ENCODE measurements at regions not wholly inside any gene's neighbourhood (a gene's known extent, or its start where the extent isn't known, plus 50 kb on each side); places are given as distances from the start of the nearest gene placed in this dataset.

GRCh38 chr3:18295171-18295920, 129.8 kb downstream of the SATB1 start:
- no peaks in the 10 kb centered on the region for H3K27me3 ChIP-seq (replicated peaks; ENCODE audit: insufficient read depth)
- TF ChIP-seq EZH2 (IDR thresholded peaks at IDR 0.05; ENCODE audit: insufficient read depth, poor library complexity, severe bottlenecking), result no peak
- TF ChIP-seq EZH2phosphoT487 (IDR thresholded peaks at IDR 0.05; ENCODE audit: insufficient read depth, low read depth), result no peak
- peak overlapping the region; percentile 14 for H3K4me2 ChIP-seq (ENCODE audit: unreplicated experiment)
- no peak overlapping the region for H3K9ac ChIP-seq
- no peaks in the 10 kb centered on the region for H3K36me3 ChIP-seq (ENCODE audit: low read depth)
- H3K4me1 ChIP-seq (ENCODE audit: insufficient read depth), result peaks cover 10% of the 10 kb centered on the region
- no peak overlapping the region for H3K4me3 ChIP-seq
- H3F3A ChIP-seq (ENCODE audit: insufficient read depth), result 0 out of 2 replicates have a peak, but pooled peaks cover 4% of the 10 kb centered on the region
- no peaks in the 10 kb centered on the region for H3K9me3 ChIP-seq (ENCODE audit: low read depth)
- DNase-seq, result peak; percentile 91
- peak overlapping the region; percentile 52 for H2AFZ ChIP-seq
- in situ Hi-C loops (cut with MboI), result no loop called here
- no peak overlapping the region for H3K27ac ChIP-seq
- 27 to 46% methylated on average over 2 of the region's 2 CpGs for WGBS, 2 experiments (ENCODE audit: low coverage in 1 of 2, low lambda C conversion rate in 2 of 2, missing lambda C conversion rate in 2 of 2)
- no peaks in the 10 kb centered on the region for H4K20me1 ChIP-seq (ENCODE audit: insufficient read depth)
- H3K9me2 ChIP-seq (ENCODE audit: insufficient read depth), result no peaks in the 10 kb centered on the region
- no peaks in the 10 kb centered on the region for H3K79me2 ChIP-seq (ENCODE audit: insufficient read depth)

GRCh38 chr3:18290157-18290556, 135.0 kb downstream of the SATB1 start:
- in situ Hi-C loops (cut with MboI), result no loop called here
- Histone ChIP-seq H3K79me2 (ENCODE audit: insufficient read depth) (no peaks in the 10 kb centered on the region), H3K36me3 (ENCODE audit: low read depth) (no peaks in the 10 kb centered on the region), H3K9ac (no peak overlapping the region), H2AFZ (no peak overlapping the region), H3K27ac (no peak overlapping the region), H3K4me3 (no peak overlapping the region), H3K4me2 (ENCODE audit: unreplicated experiment) (no peak overlapping the region), H3K9me2 (ENCODE audit: insufficient read depth) (no peaks in the 10 kb centered on the region), H4K20me1 (ENCODE audit: insufficient read depth) (no peaks in the 10 kb centered on the region), H3K4me1 (ENCODE audit: insufficient read depth) (peaks cover 8% of the 10 kb centered on the region), H3K9me3 (ENCODE audit: low read depth) (no peaks in the 10 kb centered on the region), H3K27me3 (replicated peaks; ENCODE audit: insufficient read depth) (no peaks in the 10 kb centered on the region), H3F3A (ENCODE audit: insufficient read depth) (0 out of 2 replicates have a peak, but pooled peaks cover 4% of the 10 kb centered on the region)
- TF ChIP-seq EZH2phosphoT487 (IDR thresholded peaks at IDR 0.05; ENCODE audit: insufficient read depth, low read depth) (no peak), EZH2 (IDR thresholded peaks at IDR 0.05; ENCODE audit: insufficient read depth, poor library complexity, severe bottlenecking) (no peak)
- no peak for DNase-seq

GRCh38 chr3:18288243-18288642, 136.9 kb downstream of the SATB1 start:
- in situ Hi-C loops (cut with MboI), result no loop called here
- DNase-seq, result no peak
- Histone ChIP-seq H3F3A (ENCODE audit: insufficient read depth) (no peaks in the 10 kb centered on the region), H3K9me2 (ENCODE audit: insufficient read depth) (no peaks in the 10 kb centered on the region), H3K9me3 (ENCODE audit: low read depth) (no peaks in the 10 kb centered on the region), H2AFZ (no peak overlapping the region), H3K27me3 (replicated peaks; ENCODE audit: insufficient read depth) (no peaks in the 10 kb centered on the region), H3K27ac (no peak overlapping the region), H3K36me3 (ENCODE audit: low read depth) (no peaks in the 10 kb centered on the region), H4K20me1 (ENCODE audit: insufficient read depth) (no peaks in the 10 kb centered on the region), H3K79me2 (ENCODE audit: insufficient read depth) (no peaks in the 10 kb centered on the region), H3K4me1 (ENCODE audit: insufficient read depth) (0 out of 2 replicates have a peak, but pooled peaks cover 3% of the 10 kb centered on the region), H3K4me3 (no peak overlapping the region), H3K4me2 (ENCODE audit: unreplicated experiment) (no peak overlapping the region), H3K9ac (no peak overlapping the region)
- WGBS, 2 experiments (ENCODE audit: low coverage in 1 of 2, low lambda C conversion rate in 2 of 2, missing lambda C conversion rate in 2 of 2), result 4 to 7% methylated on average over 3 of the region's 3 CpGs
- TF ChIP-seq EZH2 (IDR thresholded peaks at IDR 0.05; ENCODE audit: insufficient read depth, poor library complexity, severe bottlenecking), result no peak
- no peak for TF ChIP-seq EZH2phosphoT487 (IDR thresholded peaks at IDR 0.05; ENCODE audit: insufficient read depth, low read depth)

- Histone ChIP-seq H3K9ac (no peak overlapping the region), H3K27ac (no peak overlapping the region), H3K79me2 (ENCODE audit: insufficient read depth) (no peaks in the 10 kb centered on the region), H3K9me3 (ENCODE audit: low read depth) (no peaks in the 10 kb centered on the region), H3K4me1 (ENCODE audit: insufficient read depth) (0 out of 2 replicates have a peak, but pooled peaks cover 3% of the 10 kb centered on the region), H3K4me3 (no peak overlapping the region), H3K36me3 (ENCODE audit: low read depth) (no peaks in the 10 kb centered on the region), H2AFZ (no peak overlapping the region), H3K9me2 (ENCODE audit: insufficient read depth) (no peaks in the 10 kb centered on the region), H3K4me2 (ENCODE audit: unreplicated experiment) (no peak overlapping the region), H3F3A (ENCODE audit: insufficient read depth) (no peaks in the 10 kb centered on the region), H4K20me1 (ENCODE audit: insufficient read depth) (no peaks in the 10 kb centered on the region), H3K27me3 (replicated peaks; ENCODE audit: insufficient read depth) (no peaks in the 10 kb centered on the region)
- in situ Hi-C loops (cut with MboI), result no loop called here
- 81 to 88% methylated on average over 2 of the region's 2 CpGs for WGBS, 2 experiments (ENCODE audit: low coverage in 1 of 2, low lambda C conversion rate in 2 of 2, missing lambda C conversion rate in 2 of 2)
- TF ChIP-seq EZH2 (IDR thresholded peaks at IDR 0.05; ENCODE audit: insufficient read depth, poor library complexity, severe bottlenecking) (no peak), EZH2phosphoT487 (IDR thresholded peaks at IDR 0.05; ENCODE audit: insufficient read depth, low read depth) (no peak)
- peak; percentile 6 for DNase-seq
Measured at GRCh38 chr3:18284716-18285115, 140.4 kb downstream of the SATB1 start.
